Activated CD4-positive, alpha-beta T cell treated with anti-CD3 and anti-CD28 coated beads, Interleukin-2, amount 10 ng/mL, durations not matched to agents 24 days and 14 days (primary cell): ENCODE measurements at regions not wholly inside any gene's neighbourhood (a gene's known extent, or its start where the extent isn't known, plus 50 kb on each side); places are given as distances from the start of the nearest gene placed in this dataset.

Experiments
- DNase-seq: peaks from one replicate; pipeline ENCODE4 v3.0.0; 2022
- H3K27ac Mint-ChIP-seq: one replicate; pipeline ENCODE4 v1.8.0; 2022; ENCODE audit warnings: mild to moderate bottlenecking, mixed read lengths
- H3K27me3 Mint-ChIP-seq: one replicate; pipeline ENCODE4 v1.8.0; 2022; ENCODE audit warnings: mixed read lengths
- H3K36me3 Mint-ChIP-seq: one replicate; pipeline ENCODE4 v1.8.0; 2022; ENCODE audit warnings: low read depth, mild to moderate bottlenecking, mixed read lengths
- H3K4me1 Mint-ChIP-seq: one replicate; pipeline ENCODE4 v1.8.0; 2021; ENCODE audit warnings: mixed read lengths
- H3K4me3 Mint-ChIP-seq: one replicate; pipeline ENCODE4 v1.8.0; 2022; ENCODE audit warnings: mild to moderate bottlenecking, moderate library complexity, mixed read lengths
- H3K9me3 Mint-ChIP-seq: one replicate; pipeline ENCODE4 v1.8.0; 2021; ENCODE audit warnings: mixed read lengths
- intact Hi-C: fragments of 100-400 bp; cut with micrococcal nuclease; formaldehyde crosslinking; loops from one replicate; pipeline ENCODE4 v1.15.1; 2023

- intact Hi-C loops = no loop called here
- H3K4me1 Mint-ChIP-seq = no peaks in the 10 kb centered on the region
- H3K4me3 Mint-ChIP-seq = no peak overlapping the region
- DNase-seq = no peak
- no peaks in the 10 kb centered on the region for H3K36me3 Mint-ChIP-seq
- no peaks in the 10 kb centered on the region for H3K27me3 Mint-ChIP-seq
- H3K9me3 Mint-ChIP-seq = peaks cover 6% of the 10 kb centered on the region
- H3K27ac Mint-ChIP-seq = no peak overlapping the region
Measured at GRCh38 chr20:7540923-7541322, 399.3 kb downstream of the HAO1 start.

- H3K9me3 Mint-ChIP-seq = no peaks in the 10 kb centered on the region
- H3K27ac Mint-ChIP-seq = no peak overlapping the region
- intact Hi-C loops = no loop called here
- no peaks in the 10 kb centered on the region for H3K27me3 Mint-ChIP-seq
- no peaks in the 10 kb centered on the region for H3K36me3 Mint-ChIP-seq
- no peak overlapping the region for H3K4me3 Mint-ChIP-seq
- no peak for DNase-seq
- no peaks in the 10 kb centered on the region for H3K4me1 Mint-ChIP-seq
Measured at GRCh38 chr20:7571101-7571500, 369.2 kb downstream of the HAO1 start.

- H3K9me3 Mint-ChIP-seq = no peaks in the 10 kb centered on the region
- no peaks in the 10 kb centered on the region for H3K36me3 Mint-ChIP-seq
- intact Hi-C loops = no loop called here
- no peaks in the 10 kb centered on the region for H3K27me3 Mint-ChIP-seq
- H3K4me1 Mint-ChIP-seq = no peaks in the 10 kb centered on the region
- no peak for DNase-seq
- no peak overlapping the region for H3K4me3 Mint-ChIP-seq
- no peak overlapping the region for H3K27ac Mint-ChIP-seq
Measured at GRCh38 chr20:7571521-7572055, 368.7 kb downstream of the HAO1 start.

GRCh38 chr20:7579888-7580287 lies 360.4 kb downstream of the HAO1 start:
- Mint-ChIP-seq H3K27me3 (no peaks in the 10 kb centered on the region), H3K4me1 (no peaks in the 10 kb centered on the region), H3K27ac (no peak overlapping the region), H3K36me3 (no peaks in the 10 kb centered on the region), H3K4me3 (no peak overlapping the region), H3K9me3 (peaks cover 3% of the 10 kb centered on the region)
- no peak for DNase-seq
- intact Hi-C loops = no loop called here

GRCh38 chr20:7585126-7585679 lies 355.1 kb downstream of the HAO1 start:
- Mint-ChIP-seq H3K4me3 (no peak overlapping the region), H3K27ac (no peak overlapping the region), H3K9me3 (no peaks in the 10 kb centered on the region), H3K27me3 (no peaks in the 10 kb centered on the region), H3K4me1 (no peaks in the 10 kb centered on the region), H3K36me3 (no peaks in the 10 kb centered on the region)
- no peak for DNase-seq
- intact Hi-C loops = no loop called here

GRCh38 chr20:7586481-7586880 lies 353.8 kb downstream of the HAO1 start:
- H3K4me3 Mint-ChIP-seq = no peak overlapping the region
- H3K36me3 Mint-ChIP-seq = no peaks in the 10 kb centered on the region
- H3K27ac Mint-ChIP-seq = no peak overlapping the region
- H3K9me3 Mint-ChIP-seq = no peaks in the 10 kb centered on the region
- no peaks in the 10 kb centered on the region for H3K4me1 Mint-ChIP-seq
- H3K27me3 Mint-ChIP-seq = no peaks in the 10 kb centered on the region
- intact Hi-C loops = no loop called here
- no peak for DNase-seq

GRCh38 chr20:7589164-7589563 lies 351.1 kb downstream of the HAO1 start:
- Mint-ChIP-seq H3K36me3 (no peaks in the 10 kb centered on the region), H3K4me1 (no peaks in the 10 kb centered on the region), H3K4me3 (no peak overlapping the region), H3K27me3 (no peaks in the 10 kb centered on the region), H3K27ac (no peak overlapping the region), H3K9me3 (no peaks in the 10 kb centered on the region)
- no peak for DNase-seq
- intact Hi-C loops = no loop called here

GRCh38 chr20:7596541-7596940 lies 343.7 kb downstream of the HAO1 start:
- H3K27ac Mint-ChIP-seq = no peak overlapping the region
- intact Hi-C loops = no loop called here

GRCh38 chr20:7601431-7601830 lies 338.8 kb downstream of the HAO1 start:
- intact Hi-C loops = no loop called here
- Mint-ChIP-seq H3K4me1 (no peaks in the 10 kb centered on the region), H3K4me3 (no peak overlapping the region), H3K9me3 (peaks cover 5% of the 10 kb centered on the region), H3K36me3 (no peaks in the 10 kb centered on the region), H3K27ac (no peak overlapping the region), H3K27me3 (no peaks in the 10 kb centered on the region)
- DNase-seq = no peak

More at GRCh38 chr20:7596541-7596940, 343.7 kb downstream of the HAO1 start:
- Mint-ChIP-seq H3K4me1 (no peaks in the 10 kb centered on the region), H3K9me3 (peaks cover 4% of the 10 kb centered on the region), H3K36me3 (no peaks in the 10 kb centered on the region), H3K27me3 (no peaks in the 10 kb centered on the region), H3K4me3 (no peak overlapping the region)
- no peak for DNase-seq

GRCh38 chr20:7606941-7607340 lies 333.3 kb downstream of the HAO1 start:
- no peaks in the 10 kb centered on the region for H3K9me3 Mint-ChIP-seq

GRCh38 chr20:7608250-7608649 lies 332.0 kb downstream of the HAO1 start:
- no peak for DNase-seq
- Mint-ChIP-seq H3K4me3 (no peak overlapping the region), H3K4me1 (no peaks in the 10 kb centered on the region), H3K27ac (no peak overlapping the region), H3K9me3 (no peaks in the 10 kb centered on the region), H3K27me3 (no peaks in the 10 kb centered on the region), H3K36me3 (no peaks in the 10 kb centered on the region)
- intact Hi-C loops = no loop called here

More at GRCh38 chr20:7606941-7607340, 333.3 kb downstream of the HAO1 start:
- intact Hi-C loops = no loop called here
- Mint-ChIP-seq H3K4me3 (no peak overlapping the region), H3K27me3 (no peaks in the 10 kb centered on the region), H3K4me1 (no peaks in the 10 kb centered on the region), H3K27ac (no peak overlapping the region), H3K36me3 (no peaks in the 10 kb centered on the region)
- no peak for DNase-seq

- Mint-ChIP-seq H3K9me3 (no peaks in the 10 kb centered on the region), H3K27me3 (no peaks in the 10 kb centered on the region), H3K27ac (no peak overlapping the region), H3K4me3 (no peak overlapping the region), H3K36me3 (no peaks in the 10 kb centered on the region), H3K4me1 (no peaks in the 10 kb centered on the region)
- no peak for DNase-seq
- intact Hi-C loops = no loop called here
Measured at GRCh38 chr20:7609251-7609650, 331.0 kb downstream of the HAO1 start.

GRCh38 chr20:7610681-7611080 lies 329.6 kb downstream of the HAO1 start:
- Mint-ChIP-seq H3K4me1 (no peaks in the 10 kb centered on the region), H3K4me3 (no peak overlapping the region), H3K9me3 (no peaks in the 10 kb centered on the region), H3K36me3 (no peaks in the 10 kb centered on the region), H3K27me3 (no peaks in the 10 kb centered on the region), H3K27ac (no peak overlapping the region)
- no peak for DNase-seq
- intact Hi-C loops = no loop called here

- H3K27ac Mint-ChIP-seq = no peak overlapping the region
- H3K27me3 Mint-ChIP-seq = no peaks in the 10 kb centered on the region
- intact Hi-C loops = no loop called here
- no peaks in the 10 kb centered on the region for H3K4me1 Mint-ChIP-seq
- no peak overlapping the region for H3K4me3 Mint-ChIP-seq
- no peak for DNase-seq
- H3K36me3 Mint-ChIP-seq = no peaks in the 10 kb centered on the region
- peaks cover 3% of the 10 kb centered on the region for H3K9me3 Mint-ChIP-seq
Measured at GRCh38 chr20:7617797-7618196, 322.5 kb downstream of the HAO1 start.

- Mint-ChIP-seq H3K9me3 (peaks cover 11% of the 10 kb centered on the region), H3K4me1 (no peaks in the 10 kb centered on the region), H3K27me3 (no peaks in the 10 kb centered on the region), H3K36me3 (no peaks in the 10 kb centered on the region), H3K4me3 (no peak overlapping the region), H3K27ac (no peak overlapping the region)
- no peak for DNase-seq
- intact Hi-C loops = no loop called here
Measured at GRCh38 chr20:7622399-7622961, 317.8 kb downstream of the HAO1 start.
